ENCODE measurements at regions not wholly inside any gene's neighbourhood (a gene's known extent, or its start where the extent isn't known, plus 50 kb on each side); places are given as distances from the start of the nearest gene placed in this dataset.

DNA sequence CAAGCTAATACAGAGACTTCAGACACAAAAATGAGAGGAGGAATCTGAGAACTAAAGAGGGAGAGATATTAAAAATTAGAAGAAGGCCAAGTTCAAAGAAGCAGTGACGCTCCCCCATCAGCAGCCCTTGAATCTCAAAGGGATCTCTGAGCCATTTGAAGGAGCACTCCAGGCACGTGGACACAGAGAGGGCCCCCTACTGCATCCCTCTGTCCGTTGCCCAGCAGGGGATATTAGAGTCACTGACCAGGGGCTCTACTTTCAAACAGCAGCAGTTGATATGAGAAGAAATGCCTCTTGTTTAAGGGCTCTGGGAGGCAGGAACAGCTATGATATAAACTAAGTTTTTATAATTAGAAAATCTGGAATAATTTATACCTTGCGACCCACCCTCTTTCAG is 479.0 kb upstream of the SALL1 start:
- no peak for ATAC-seq
- no peak for TF ChIP-seq GLIS3 (CRISPR knock-in tag; IDR thresholded peaks at IDR 0.05)
- TF ChIP-seq ISL1 (CRISPR knock-in tag; IDR thresholded peaks at IDR 0.05): no peak
- TF ChIP-seq TCF4 (CRISPR knock-in tag; IDR thresholded peaks at IDR 0.05; ENCODE audit: borderline replicate concordance): no peak
- no peak for TF ChIP-seq TOX (CRISPR knock-in tag; IDR thresholded peaks at IDR 0.05; ENCODE audit: borderline replicate concordance)
- TF ChIP-seq, protein P1, sequence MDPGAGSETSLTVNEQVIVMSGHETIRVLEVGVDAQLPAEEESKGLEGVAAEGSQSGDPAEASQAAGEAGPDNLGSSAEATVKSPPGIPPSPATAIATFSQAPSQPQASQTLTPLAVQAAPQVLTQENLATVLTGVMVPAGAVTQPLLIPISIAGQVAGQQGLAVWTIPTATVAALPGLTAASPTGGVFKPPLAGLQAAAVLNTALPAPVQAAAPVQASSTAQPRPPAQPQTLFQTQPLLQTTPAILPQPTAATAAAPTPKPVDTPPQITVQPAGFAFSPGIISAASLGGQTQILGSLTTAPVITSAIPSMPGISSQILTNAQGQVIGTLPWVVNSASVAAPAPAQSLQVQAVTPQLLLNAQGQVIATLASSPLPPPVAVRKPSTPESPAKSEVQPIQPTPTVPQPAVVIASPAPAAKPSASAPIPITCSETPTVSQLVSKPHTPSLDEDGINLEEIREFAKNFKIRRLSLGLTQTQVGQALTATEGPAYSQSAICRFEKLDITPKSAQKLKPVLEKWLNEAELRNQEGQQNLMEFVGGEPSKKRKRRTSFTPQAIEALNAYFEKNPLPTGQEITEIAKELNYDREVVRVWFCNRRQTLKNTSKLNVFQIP (CRISPR knock-in tag; IDR thresholded peaks at IDR 0.05; ENCODE audit: borderline replicate concordance, low read depth): no peak
- no peak for TF ChIP-seq ZNF70 (CRISPR knock-in tag; IDR thresholded peaks at IDR 0.05)
- no peak for TF ChIP-seq SNAI2 (CRISPR knock-in tag; IDR thresholded peaks at IDR 0.05)
- TF ChIP-seq ZNF565 (CRISPR knock-in tag; conservative IDR thresholded peaks at IDR 0.05; ENCODE audit: low read depth): no peak
- TF ChIP-seq ESRRG (CRISPR knock-in tag; IDR thresholded peaks at IDR 0.05): no peak
- TF ChIP-seq OSR1 (CRISPR knock-in tag; IDR thresholded peaks at IDR 0.05): no peak
- no peak for TF ChIP-seq RARB (CRISPR knock-in tag; IDR thresholded peaks at IDR 0.05)
- no peak for TF ChIP-seq BACH2 (CRISPR knock-in tag; IDR thresholded peaks at IDR 0.05; ENCODE audit: borderline replicate concordance)
- TF ChIP-seq ZFP30 (CRISPR knock-in tag; IDR thresholded peaks at IDR 0.05): no peak
- TF ChIP-seq, protein P2, sequence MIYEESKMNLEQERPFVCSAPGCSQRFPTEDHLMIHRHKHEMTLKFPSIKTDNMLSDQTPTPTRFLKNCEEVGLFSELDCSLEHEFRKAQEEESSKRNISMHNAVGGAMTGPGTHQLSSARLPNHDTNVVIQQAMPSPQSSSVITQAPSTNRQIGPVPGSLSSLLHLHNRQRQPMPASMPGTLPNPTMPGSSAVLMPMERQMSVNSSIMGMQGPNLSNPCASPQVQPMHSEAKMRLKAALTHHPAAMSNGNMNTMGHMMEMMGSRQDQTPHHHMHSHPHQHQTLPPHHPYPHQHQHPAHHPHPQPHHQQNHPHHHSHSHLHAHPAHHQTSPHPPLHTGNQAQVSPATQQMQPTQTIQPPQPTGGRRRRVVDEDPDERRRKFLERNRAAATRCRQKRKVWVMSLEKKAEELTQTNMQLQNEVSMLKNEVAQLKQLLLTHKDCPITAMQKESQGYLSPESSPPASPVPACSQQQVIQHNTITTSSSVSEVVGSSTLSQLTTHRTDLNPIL (CRISPR knock-in tag; IDR thresholded peaks at IDR 0.05; ENCODE audit: low read depth): no peak
- TF ChIP-seq ARNTL (CRISPR knock-in tag; IDR thresholded peaks at IDR 0.05; ENCODE audit: borderline replicate concordance, low read depth): no peak
- TF ChIP-seq, protein P3, sequence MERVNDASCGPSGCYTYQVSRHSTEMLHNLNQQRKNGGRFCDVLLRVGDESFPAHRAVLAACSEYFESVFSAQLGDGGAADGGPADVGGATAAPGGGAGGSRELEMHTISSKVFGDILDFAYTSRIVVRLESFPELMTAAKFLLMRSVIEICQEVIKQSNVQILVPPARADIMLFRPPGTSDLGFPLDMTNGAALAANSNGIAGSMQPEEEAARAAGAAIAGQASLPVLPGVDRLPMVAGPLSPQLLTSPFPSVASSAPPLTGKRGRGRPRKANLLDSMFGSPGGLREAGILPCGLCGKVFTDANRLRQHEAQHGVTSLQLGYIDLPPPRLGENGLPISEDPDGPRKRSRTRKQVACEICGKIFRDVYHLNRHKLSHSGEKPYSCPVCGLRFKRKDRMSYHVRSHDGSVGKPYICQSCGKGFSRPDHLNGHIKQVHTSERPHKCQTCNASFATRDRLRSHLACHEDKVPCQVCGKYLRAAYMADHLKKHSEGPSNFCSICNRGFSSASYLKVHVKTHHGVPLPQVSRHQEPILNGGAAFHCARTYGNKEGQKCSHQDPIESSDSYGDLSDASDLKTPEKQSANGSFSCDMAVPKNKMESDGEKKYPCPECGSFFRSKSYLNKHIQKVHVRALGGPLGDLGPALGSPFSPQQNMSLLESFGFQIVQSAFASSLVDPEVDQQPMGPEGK (CRISPR knock-in tag; IDR thresholded peaks at IDR 0.05; ENCODE audit: borderline replicate concordance): no peak
- TF ChIP-seq ZFP3 (CRISPR knock-in tag; IDR thresholded peaks at IDR 0.05): no peak
- TF ChIP-seq PPARA (CRISPR knock-in tag; IDR thresholded peaks at IDR 0.05; ENCODE audit: borderline replicate concordance): no peak
- TF ChIP-seq ZNF8 (CRISPR knock-in tag; IDR thresholded peaks at IDR 0.05): no peak

DNA sequence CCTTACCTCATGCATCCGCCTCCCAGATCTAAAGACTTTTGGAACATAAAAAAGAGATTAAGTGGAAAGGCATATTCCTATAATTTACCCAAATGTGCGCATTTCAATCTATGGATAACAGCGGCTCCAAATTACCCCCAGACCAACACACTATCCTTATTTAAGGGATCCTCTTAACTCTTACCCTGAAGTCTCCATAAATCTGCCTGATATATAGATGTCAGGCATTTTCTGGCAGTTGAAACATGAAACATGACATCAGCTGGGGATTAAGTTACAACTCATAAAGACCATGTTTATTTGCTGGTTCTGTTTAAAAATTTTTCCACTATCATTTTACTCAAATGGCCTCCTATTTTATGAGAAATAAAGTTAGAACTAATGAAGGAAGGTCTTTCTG is 478.5 kb upstream of the SALL1 start:
- TF ChIP-seq ISL1 (CRISPR knock-in tag; IDR thresholded peaks at IDR 0.05): no peak
- TF ChIP-seq ZNF70 (CRISPR knock-in tag; IDR thresholded peaks at IDR 0.05): no peak
- TF ChIP-seq ZNF565 (CRISPR knock-in tag; conservative IDR thresholded peaks at IDR 0.05; ENCODE audit: low read depth): no peak
- no peak for TF ChIP-seq CSDC2 (CRISPR knock-in tag; IDR thresholded peaks at IDR 0.05)
- no peak for TF ChIP-seq ZFP3 (CRISPR knock-in tag; IDR thresholded peaks at IDR 0.05)
- TF ChIP-seq, protein P4, sequence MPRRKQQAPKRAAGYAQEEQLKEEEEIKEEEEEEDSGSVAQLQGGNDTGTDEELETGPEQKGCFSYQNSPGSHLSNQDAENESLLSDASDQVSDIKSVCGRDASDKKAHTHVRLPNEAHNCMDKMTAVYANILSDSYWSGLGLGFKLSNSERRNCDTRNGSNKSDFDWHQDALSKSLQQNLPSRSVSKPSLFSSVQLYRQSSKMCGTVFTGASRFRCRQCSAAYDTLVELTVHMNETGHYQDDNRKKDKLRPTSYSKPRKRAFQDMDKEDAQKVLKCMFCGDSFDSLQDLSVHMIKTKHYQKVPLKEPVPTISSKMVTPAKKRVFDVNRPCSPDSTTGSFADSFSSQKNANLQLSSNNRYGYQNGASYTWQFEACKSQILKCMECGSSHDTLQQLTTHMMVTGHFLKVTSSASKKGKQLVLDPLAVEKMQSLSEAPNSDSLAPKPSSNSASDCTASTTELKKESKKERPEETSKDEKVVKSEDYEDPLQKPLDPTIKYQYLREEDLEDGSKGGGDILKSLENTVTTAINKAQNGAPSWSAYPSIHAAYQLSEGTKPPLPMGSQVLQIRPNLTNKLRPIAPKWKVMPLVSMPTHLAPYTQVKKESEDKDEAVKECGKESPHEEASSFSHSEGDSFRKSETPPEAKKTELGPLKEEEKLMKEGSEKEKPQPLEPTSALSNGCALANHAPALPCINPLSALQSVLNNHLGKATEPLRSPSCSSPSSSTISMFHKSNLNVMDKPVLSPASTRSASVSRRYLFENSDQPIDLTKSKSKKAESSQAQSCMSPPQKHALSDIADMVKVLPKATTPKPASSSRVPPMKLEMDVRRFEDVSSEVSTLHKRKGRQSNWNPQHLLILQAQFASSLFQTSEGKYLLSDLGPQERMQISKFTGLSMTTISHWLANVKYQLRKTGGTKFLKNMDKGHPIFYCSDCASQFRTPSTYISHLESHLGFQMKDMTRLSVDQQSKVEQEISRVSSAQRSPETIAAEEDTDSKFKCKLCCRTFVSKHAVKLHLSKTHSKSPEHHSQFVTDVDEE (CRISPR knock-in tag; IDR thresholded peaks at IDR 0.05): no peak

DNA sequence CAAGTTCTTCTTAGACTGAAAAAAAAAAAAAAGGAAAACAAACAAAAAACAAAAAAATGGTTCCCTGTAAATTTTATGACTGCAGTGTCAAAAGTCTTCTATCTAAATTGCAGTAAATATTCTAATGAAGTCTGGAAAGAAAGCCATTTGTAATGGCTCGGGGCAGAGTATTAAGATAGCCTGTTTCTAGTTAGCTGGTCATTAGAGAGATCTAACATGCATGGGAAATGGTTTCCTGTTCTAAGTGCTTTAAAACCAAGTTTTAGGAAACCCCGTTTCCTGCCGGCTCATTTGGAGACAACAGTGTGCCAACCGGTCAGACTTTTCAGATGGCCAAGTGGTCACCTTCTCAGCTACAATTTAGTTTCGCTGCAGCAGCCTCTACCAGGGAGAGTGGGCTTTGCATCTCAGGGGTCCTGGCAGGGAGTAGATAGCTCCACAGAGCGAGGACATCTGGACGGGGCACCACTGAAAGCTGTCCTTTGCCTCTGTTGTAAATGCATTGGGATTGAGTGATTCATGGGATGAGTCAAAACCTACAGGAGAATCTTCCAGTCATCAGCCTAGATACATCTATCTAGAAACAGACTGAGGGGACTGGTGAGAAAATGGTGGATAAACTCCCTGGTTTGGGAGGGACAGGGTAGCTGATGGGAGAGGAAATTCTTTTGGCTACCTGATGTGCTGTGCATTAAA is 473.2 kb upstream of the SALL1 start:
- peak; percentile 76; the same call in 1 of the 2 replicates for TF ChIP-seq TCF4 (CRISPR knock-in tag; IDR thresholded peaks at IDR 0.05; ENCODE audit: borderline replicate concordance)
- TF ChIP-seq, protein P5, sequence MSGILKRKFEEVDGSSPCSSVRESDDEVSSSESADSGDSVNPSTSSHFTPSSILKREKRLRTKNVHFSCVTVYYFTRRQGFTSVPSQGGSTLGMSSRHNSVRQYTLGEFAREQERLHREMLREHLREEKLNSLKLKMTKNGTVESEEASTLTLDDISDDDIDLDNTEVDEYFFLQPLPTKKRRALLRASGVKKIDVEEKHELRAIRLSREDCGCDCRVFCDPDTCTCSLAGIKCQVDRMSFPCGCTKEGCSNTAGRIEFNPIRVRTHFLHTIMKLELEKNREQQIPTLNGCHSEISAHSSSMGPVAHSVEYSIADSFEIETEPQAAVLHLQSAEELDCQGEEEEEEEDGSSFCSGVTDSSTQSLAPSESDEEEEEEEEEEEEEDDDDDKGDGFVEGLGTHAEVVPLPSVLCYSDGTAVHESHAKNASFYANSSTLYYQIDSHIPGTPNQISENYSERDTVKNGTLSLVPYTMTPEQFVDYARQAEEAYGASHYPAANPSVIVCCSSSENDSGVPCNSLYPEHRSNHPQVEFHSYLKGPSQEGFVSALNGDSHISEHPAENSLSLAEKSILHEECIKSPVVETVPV (CRISPR knock-in tag; IDR thresholded peaks at IDR 0.05): no peak
- no peak for TF ChIP-seq ZNF70 (CRISPR knock-in tag; IDR thresholded peaks at IDR 0.05)
- TF ChIP-seq, protein P1 (CRISPR knock-in tag; IDR thresholded peaks at IDR 0.05; ENCODE audit: borderline replicate concordance, low read depth): no peak
- ATAC-seq: peak; percentile 61

More for the DNA sequence above, 478.5 kb upstream of the SALL1 start:
- no peak for ATAC-seq
